GM21723 (cell line): ENCODE measurements at regions not wholly inside any gene's neighbourhood (a gene's known extent, or its start where the extent isn't known, plus 50 kb on each side); places are given as distances from the start of the nearest gene placed in this dataset.
"Not testable (repeated sequence)": the region's sequence is repeated elsewhere in the genome, so short reads cannot be mapped to it uniquely, and the experiment has no call there.

Source experiments
- ATAC-seq: cut with Tn5 transposase; IDR thresholded peaks from one replicate; pipeline ENCODE4 v1.9.1; 2021; ENCODE audit warnings: mild to moderate bottlenecking, moderate library complexity; ENCODE audit not compliant: unreplicated experiment

- ATAC-seq = no peak
These were observed 1490.8 kb upstream of the PCDH20 start for GRCh38 chr13:62906469-62906868.

DNA sequence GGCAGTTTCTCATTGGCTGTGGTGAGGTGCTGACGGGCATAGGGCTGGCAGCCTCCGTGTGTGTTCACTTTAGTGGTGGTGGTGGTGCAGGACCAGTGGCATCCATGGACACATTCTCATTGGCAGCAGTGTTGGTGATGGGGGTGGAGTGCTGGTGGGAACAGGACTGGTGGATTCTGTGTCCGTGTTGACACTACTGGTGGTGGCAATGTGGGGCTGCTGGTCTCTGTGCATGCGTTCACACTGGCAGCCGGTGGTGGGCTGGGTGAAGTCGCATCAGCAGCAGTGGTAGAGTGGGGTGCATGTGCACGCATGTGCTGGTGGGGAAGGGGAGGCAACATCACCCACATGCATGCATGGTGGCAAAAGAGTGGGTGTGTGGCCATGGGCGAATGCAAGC lies 1471.4 kb upstream of the PCDH20 start:
- no peak for ATAC-seq

- no peak for ATAC-seq
These were observed 1463.4 kb upstream of the PCDH20 start for GRCh38 chr13:62879071-62879470.

- no peak for ATAC-seq
These were observed 1459.5 kb upstream of the PCDH20 start for GRCh38 chr13:62875118-62875640.

DNA sequence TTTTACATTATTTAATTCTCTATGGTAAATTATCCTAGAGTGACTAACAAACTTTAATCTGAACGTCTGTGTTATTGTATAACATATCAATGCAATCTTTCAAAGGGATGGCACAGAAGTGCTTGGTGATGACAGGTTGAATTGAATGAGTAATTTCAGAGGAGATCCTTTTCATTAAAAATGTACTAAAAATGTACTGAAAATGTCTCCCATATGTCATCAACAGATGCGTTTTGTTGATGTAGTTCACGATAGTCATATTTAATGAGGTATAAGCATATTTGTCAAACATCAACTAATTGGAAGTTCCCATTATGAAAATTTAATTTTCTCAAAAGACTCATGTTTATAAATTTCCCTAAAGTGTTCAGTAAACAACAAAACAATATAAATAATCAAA lies 1434.7 kb upstream of the PCDH20 start:
- no peak for ATAC-seq

DNA sequence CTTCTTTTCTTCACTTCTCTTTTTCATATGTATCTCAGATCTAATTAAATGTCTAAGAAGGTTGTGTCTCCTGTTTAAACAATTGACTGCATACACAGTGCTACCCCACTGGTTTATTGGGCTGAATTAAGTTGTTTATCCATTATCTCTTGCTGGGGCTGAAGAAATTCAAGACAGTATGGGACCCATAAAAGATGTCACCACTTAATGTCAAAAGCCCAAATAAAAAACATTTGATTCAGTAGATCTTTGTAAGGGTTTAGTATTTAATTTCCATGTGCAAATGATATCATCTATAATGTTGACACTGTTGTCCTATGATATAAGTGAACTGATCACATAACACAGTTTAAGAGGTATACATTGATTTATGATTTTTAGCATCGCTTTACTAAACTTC lies 1431.9 kb upstream of the PCDH20 start:
- no peak for ATAC-seq

DNA sequence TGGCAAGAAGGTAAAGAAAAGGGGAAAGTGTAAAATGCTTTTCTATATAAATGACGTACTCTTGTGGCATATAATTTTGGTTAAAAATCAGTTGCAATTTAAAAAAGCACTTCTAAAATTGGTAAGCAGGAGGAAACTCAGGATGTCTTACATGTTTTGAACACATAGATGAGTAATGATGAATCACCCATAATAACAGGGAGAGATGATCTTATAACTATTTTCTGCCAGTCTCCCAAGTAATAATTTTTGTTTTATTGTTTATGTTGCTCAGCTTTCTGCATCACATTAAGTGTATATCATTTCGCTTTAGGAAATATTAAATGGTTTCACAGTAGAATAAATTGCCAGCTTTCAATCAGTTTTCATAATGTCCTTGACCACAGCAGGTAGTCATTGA lies 1430.7 kb upstream of the PCDH20 start:
- ATAC-seq = no peak

GRCh38 chr13:62839338-62839737 lies 1423.7 kb upstream of the PCDH20 start:
- ATAC-seq = no peak

GRCh38 chr13:62838929-62839328 lies 1423.3 kb upstream of the PCDH20 start:
- ATAC-seq = no peak

GRCh38 chr13:62837895-62838294 lies 1422.2 kb upstream of the PCDH20 start:
- ATAC-seq = no peak

DNA sequence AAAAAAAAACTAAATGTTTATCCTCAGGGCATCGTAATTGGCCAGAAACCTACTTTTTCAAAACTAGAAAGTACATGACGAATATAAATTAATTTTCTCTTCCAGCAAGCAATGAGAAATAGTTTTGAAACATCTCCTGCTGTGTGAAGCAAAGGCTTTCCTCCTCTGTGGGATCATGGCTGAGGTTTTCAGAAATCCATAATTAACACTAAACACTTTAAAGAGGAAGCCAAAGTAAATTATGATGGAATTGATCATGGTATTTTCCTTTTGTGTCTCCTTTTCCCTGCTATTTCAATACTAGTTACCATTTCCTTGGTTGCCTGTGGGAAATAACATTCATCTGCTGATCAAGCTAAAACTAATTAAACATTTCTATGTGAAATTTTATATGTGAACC lies 1413.8 kb upstream of the PCDH20 start:
- no peak for ATAC-seq

DNA sequence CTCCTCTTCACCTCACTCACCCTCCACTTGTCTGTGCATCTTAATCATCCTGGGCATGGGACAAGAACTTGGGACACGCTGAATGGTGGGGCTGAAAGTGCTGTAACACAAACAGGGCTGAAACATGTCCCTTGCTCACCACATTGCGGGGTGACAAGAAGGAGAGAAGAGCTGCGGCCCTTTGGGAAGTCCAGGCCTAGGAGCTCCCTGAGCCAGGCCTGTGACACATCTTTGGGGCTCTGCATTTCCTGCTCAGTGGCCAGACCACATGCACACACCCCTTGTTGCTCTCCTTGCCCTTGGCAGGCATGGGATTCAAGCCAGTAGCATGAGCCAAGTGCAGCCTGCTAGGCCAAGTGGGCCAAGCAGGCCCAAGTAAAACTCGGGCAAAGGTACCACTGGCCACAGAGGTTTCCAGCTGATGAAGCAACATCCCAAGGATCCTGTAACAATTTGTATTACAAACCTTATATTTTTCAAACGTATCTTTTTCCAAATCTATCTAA lies 1384.3 kb upstream of the PCDH20 start:
- ATAC-seq = no peak

DNA sequence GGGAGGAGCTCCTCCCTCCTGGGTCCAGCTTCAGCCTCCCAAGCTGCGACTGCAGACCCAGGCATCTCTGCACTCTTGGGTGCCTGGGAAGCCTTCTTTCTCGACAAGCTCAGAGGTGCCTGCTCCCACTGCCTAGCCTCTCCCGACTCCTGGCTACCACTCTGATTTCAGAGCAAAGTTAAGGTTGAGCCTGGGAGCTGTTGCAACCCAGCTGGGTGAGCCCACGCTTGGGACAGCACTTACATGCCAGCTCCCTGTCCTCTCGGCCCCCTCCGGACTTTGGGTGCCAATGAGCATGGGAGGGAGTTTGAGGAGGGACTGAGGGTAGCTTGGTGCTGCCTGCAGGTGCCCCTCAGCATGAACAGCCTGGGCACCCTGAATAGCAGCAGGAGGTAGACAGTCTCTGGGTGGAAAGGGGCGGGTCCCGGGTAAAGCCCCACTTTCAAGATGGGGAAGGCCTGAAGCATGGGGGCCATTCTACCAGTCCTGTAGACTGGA lies 1383.4 kb upstream of the PCDH20 start:
- no peak for ATAC-seq

DNA sequence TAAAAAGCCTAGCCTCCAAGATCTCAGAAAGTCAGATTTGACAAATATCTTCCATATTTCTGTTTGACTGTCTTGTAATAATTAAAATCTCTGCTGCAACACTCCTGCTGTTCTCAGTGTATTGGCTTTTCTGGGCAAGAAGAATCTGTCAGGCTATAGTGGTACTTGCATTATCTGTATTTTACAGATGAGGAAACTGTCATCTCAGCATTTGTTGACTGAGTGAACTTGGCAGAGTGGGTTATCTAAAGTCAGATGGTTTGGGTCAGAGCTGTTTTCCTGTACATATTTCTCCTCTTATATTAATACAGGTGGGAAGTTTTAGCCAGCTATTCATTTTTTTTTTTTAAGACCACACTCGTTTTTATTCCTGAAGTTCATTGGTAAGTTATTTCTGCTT lies 1378.2 kb upstream of the PCDH20 start:
- ATAC-seq = no peak

- no peak for ATAC-seq
These were observed 1366.2 kb upstream of the PCDH20 start for GRCh38 chr13:62781866-62782265.

DNA sequence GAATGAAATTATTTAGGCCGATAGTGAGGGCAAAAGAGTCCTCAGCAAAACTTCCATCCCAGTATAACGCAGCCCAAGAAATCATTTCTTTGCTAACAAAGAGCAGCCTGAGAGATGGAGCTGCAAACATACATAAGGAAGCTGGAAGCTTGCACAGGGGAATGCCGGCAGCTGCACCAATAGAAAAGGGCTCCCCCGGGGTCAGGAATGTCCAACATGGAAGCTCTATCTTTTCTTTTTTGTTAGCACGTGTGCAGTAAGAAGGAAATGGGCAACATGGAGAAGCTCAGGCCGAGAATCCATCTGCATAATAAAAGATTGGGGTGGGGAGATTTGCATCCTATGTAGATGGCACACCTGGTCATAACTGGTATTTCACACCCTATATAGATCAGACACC lies 1363.5 kb upstream of the PCDH20 start:
- ATAC-seq = no peak

- no peak for ATAC-seq
These were observed 1351.8 kb upstream of the PCDH20 start for GRCh38 chr13:62767473-62767872.

DNA sequence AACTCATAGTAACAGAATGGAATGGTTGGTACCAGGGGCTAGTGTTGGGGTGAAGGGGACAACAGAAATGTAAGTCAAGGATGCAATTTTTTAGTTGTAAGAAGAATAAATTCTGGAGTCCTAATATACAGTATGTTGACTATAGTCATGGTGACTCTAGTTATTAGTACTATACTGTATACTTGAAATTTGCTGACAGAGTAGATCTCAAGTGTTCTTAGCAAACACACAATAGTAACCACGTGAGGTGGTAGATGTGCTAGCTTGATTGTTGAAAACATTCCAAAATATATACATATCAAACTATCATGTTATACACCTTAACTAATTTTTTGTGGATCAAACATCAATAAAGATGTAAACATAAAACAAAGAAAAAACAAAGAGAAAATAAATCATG lies 1345.1 kb upstream of the PCDH20 start:
- no peak for ATAC-seq

GRCh38 chr13:62747629-62748028 lies 1332.0 kb upstream of the PCDH20 start:
- ATAC-seq = no peak

- ATAC-seq = no peak
These were observed 1331.5 kb upstream of the PCDH20 start for GRCh38 chr13:62747152-62747551.

DNA sequence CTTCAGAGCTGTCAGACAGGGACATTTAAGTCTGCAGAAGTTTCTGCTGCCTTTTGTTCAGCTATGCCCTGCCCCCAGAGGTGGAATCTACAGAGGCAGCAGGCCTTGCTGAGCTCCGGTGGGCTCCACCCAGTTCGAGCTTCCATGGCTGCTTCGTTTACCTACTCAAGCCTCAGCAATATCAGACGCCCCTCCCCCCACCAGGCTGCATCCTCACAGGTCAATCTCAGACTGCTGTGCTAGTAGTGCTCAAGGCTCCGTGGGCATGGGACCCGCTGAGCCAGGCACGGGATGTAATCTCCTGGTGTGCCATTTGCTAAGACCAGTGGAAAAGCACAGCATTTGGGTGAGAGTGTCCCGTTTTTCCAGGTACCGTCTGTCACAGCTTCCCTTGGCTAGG lies 1314.1 kb upstream of the PCDH20 start:
- ATAC-seq = not testable (repeated sequence)

GRCh38 chr13:62721893-62722292 lies 1306.2 kb upstream of the PCDH20 start:
- no peak for ATAC-seq

DNA sequence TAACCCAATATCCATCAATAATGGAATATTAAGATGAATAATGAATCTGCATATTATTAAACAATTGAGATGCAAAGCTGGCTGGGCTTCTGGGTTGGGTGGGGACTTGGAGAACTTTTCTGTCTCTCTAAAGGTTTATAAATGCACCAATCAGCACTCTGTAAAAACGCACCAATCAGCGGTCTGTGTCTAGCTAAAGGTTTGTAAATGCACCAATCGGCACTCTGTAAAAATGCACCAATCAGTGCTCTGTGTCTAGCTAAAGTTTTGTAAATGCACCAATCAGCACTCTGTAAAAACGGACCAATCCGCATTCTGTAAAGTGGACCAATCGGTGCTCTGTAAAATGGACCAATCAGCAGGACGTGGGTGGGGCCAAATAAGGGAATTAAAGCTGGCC lies 1296.3 kb upstream of the PCDH20 start:
- not testable (repeated sequence) for ATAC-seq
